ENCODE measurements at regions not wholly inside any gene's neighbourhood (a gene's known extent, or its start where the extent isn't known, plus 50 kb on each side); places are given as distances from the start of the nearest gene placed in this dataset.

DNA sequence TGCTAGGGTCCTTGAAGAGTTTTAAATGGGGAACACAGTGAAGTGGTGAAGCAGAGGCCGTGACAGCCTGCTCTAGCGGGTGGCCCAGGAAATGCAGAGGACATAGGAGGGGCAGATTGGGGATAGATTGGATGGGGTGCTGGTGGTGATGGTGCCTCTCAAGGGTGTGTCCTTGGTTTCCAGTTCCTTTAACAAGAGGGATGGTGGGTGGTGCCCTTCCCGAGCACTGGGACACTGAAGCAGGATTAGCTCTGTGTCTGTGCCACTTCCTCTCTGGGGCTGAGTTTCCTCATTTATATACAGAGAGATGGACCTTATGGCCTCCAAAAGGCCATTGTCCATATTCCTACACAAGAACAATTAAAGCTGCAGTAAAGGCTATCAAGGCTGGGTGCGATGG is 285.5 kb downstream of the TCF7L2 start:
- no peak for TF ChIP-seq CTCF (conservative IDR thresholded peaks at IDR 0.05)
- TF ChIP-seq EZH2 (IDR thresholded peaks at IDR 0.05; ENCODE audit: low read depth) = no peak

Data from PC-9 (cell line).